ENCODE measurements at regions not wholly inside any gene's neighbourhood (a gene's known extent, or its start where the extent isn't known, plus 50 kb on each side); places are given as distances from the start of the nearest gene placed in this dataset.

- no peak for DNase-seq (ENCODE audit: low read depth, low spot score)
- in situ Hi-C loops (cut with HindIII; ENCODE audit: low sequenced_read_pairs): no loop called here
- H3K4me3 ChIP-seq (ENCODE audit: low read depth, low read length): no peak overlapping the region
- no peak for TF ChIP-seq CTCF (IDR thresholded peaks at IDR 0.05; ENCODE audit: low read depth, low read length)
Observed at GRCh38 chr5:106474066-106474465, 1196.7 kb downstream of the EFNA5 start.

GRCh38 chr5:106459541-106459940 is 1211.2 kb downstream of the EFNA5 start:
- no peak for TF ChIP-seq CTCF (IDR thresholded peaks at IDR 0.05; ENCODE audit: low read depth, low read length)
- no peak overlapping the region for H3K4me3 ChIP-seq (ENCODE audit: low read depth, low read length)
- peak; percentile 72 for DNase-seq (ENCODE audit: low read depth, low spot score)
- in situ Hi-C loops (cut with HindIII; ENCODE audit: low sequenced_read_pairs): no loop called here

GRCh38 chr5:106454651-106455415 is 1215.9 kb downstream of the EFNA5 start:
- peak; percentile 63 for TF ChIP-seq CTCF (IDR thresholded peaks at IDR 0.05; ENCODE audit: low read depth, low read length)
- no peak overlapping the region for H3K4me3 ChIP-seq (ENCODE audit: low read depth, low read length)
- in situ Hi-C loops (cut with HindIII; ENCODE audit: low sequenced_read_pairs): no loop called here
- peak; percentile 54 for DNase-seq (ENCODE audit: low read depth, low spot score)

GRCh38 chr5:106454050-106454449 is 1216.7 kb downstream of the EFNA5 start:
- no peak overlapping the region for H3K4me3 ChIP-seq (ENCODE audit: low read depth, low read length)
- in situ Hi-C loops (cut with HindIII; ENCODE audit: low sequenced_read_pairs): no loop called here
- no peak for DNase-seq (ENCODE audit: low read depth, low spot score)
- no peak for TF ChIP-seq CTCF (IDR thresholded peaks at IDR 0.05; ENCODE audit: low read depth, low read length)

GRCh38 chr5:106451998-106452397 is 1218.7 kb downstream of the EFNA5 start:
- no peak for DNase-seq (ENCODE audit: low read depth, low spot score)
- no peak for TF ChIP-seq CTCF (IDR thresholded peaks at IDR 0.05; ENCODE audit: low read depth, low read length)
- no peak overlapping the region for H3K4me3 ChIP-seq (ENCODE audit: low read depth, low read length)
- in situ Hi-C loops (cut with HindIII; ENCODE audit: low sequenced_read_pairs): no loop called here

- no peak for TF ChIP-seq CTCF (IDR thresholded peaks at IDR 0.05; ENCODE audit: low read depth, low read length)
- in situ Hi-C loops (cut with HindIII; ENCODE audit: low sequenced_read_pairs): no loop called here
- no peak for DNase-seq (ENCODE audit: low read depth, low spot score)
- H3K4me3 ChIP-seq (ENCODE audit: low read depth, low read length): no peak overlapping the region
Observed at GRCh38 chr5:106443746-106444145, 1227.0 kb downstream of the EFNA5 start.
